Trophoblast cell (in vitro differentiated cells and primary cell): ENCODE measurements at regions not wholly inside any gene's neighbourhood (a gene's known extent, or its start where the extent isn't known, plus 50 kb on each side); places are given as distances from the start of the nearest gene placed in this dataset.

Source experiments
- DNase-seq, 2 donors: peaks; one replicate each; pipeline ENCODE4 v3.0.0-alpha.2; 2016
- H2AFZ ChIP-seq: 2 replicates; pipeline ENCODE4 v1.6.1; 2013; ENCODE audit warnings: low read length, moderate library complexity, mild to moderate bottlenecking; ENCODE audit not compliant: insufficient read depth, poor library complexity
- H2AK5ac ChIP-seq: 2 replicates; pipeline ENCODE4 v1.6.1; 2013; ENCODE audit warnings: mild to moderate bottlenecking, low read length
- H2BK120ac ChIP-seq: 2 replicates; pipeline ENCODE4 v1.6.1; 2013; ENCODE audit warnings: low read length, mild to moderate bottlenecking, moderate library complexity; ENCODE audit not compliant: insufficient read depth, poor library complexity
- H2BK12ac ChIP-seq: 2 replicates; pipeline ENCODE4 v1.6.1; 2013; ENCODE audit warnings: mild to moderate bottlenecking, low read length, moderate library complexity
- H2BK5ac ChIP-seq: 2 replicates; pipeline ENCODE4 v1.6.1; 2013; ENCODE audit warnings: low read length, low read depth, moderate library complexity, mild to moderate bottlenecking; ENCODE audit not compliant: poor library complexity
- H3K14ac ChIP-seq: 2 replicates; pipeline ENCODE4 v1.6.1; 2013; ENCODE audit warnings: mild to moderate bottlenecking, low read length
- H3K18ac ChIP-seq: 2 replicates; pipeline ENCODE4 v1.6.1; 2013; ENCODE audit warnings: mild to moderate bottlenecking, low read length
- H3K23ac ChIP-seq: 2 replicates; pipeline ENCODE4 v1.6.1; 2013; ENCODE audit warnings: low read length
- H3K27ac ChIP-seq: 2 replicates; pipeline ENCODE4 v1.5.1; 2013; ENCODE audit warnings: low read depth, mild to moderate bottlenecking, inconsistent platforms, low read length, moderate library complexity
- H3K27me3 ChIP-seq: 2 replicates; pipeline ENCODE4 v1.6.1; 2013; ENCODE audit warnings: inconsistent platforms, mild to moderate bottlenecking, low read length, moderate library complexity; ENCODE audit not compliant: insufficient read depth
- H3K36me3 ChIP-seq, 2 experiments: 1 replicate in 1 of 2; 2 replicates in 1 of 2; pipeline ENCODE4 v1.6.1; 2013; ENCODE audit warnings: low read length in 2 of 2, mild to moderate bottlenecking in 2 of 2, moderate library complexity in 1 of 2; ENCODE audit not compliant: insufficient read depth in 2 of 2, control insufficient read depth in 1 of 2
- H3K4ac ChIP-seq: 2 replicates; pipeline ENCODE4 v1.6.1; 2013; ENCODE audit warnings: low read depth, mild to moderate bottlenecking, low read length, moderate library complexity
- H3K4me1 ChIP-seq, 2 experiments: 1 replicate in 1 of 2; 2 replicates in 1 of 2; pipeline ENCODE4 v1.6.1; 2013; ENCODE audit warnings: low read length in 2 of 2, mild to moderate bottlenecking in 2 of 2, moderate library complexity in 1 of 2; ENCODE audit not compliant: insufficient read depth in 2 of 2, control insufficient read depth in 1 of 2
- H3K4me2 ChIP-seq: 2 replicates; pipeline ENCODE4 v1.6.1; 2013; ENCODE audit warnings: inconsistent platforms, mild to moderate bottlenecking, low read length, moderate library complexity
- H3K4me3 ChIP-seq: 2 replicates; pipeline ENCODE4 v1.5.1; 2013; ENCODE audit warnings: mild to moderate bottlenecking, low read depth, low read length, inconsistent platforms
- H3K79me1 ChIP-seq: one replicate; pipeline ENCODE4 v1.6.1; 2013; ENCODE audit warnings: low read length
- H3K79me2 ChIP-seq: 2 replicates; pipeline ENCODE4 v1.6.1; 2013; ENCODE audit warnings: low read length, mild to moderate bottlenecking; ENCODE audit not compliant: control insufficient read depth, insufficient read depth, poor library complexity
- H3K9ac ChIP-seq: 2 replicates; pipeline ENCODE4 v1.6.1; 2013; ENCODE audit warnings: mild to moderate bottlenecking, low read length
- H3K9me3 ChIP-seq: 2 replicates; pipeline ENCODE4 v1.6.1; 2013; ENCODE audit warnings: low read depth, mild to moderate bottlenecking, control low read depth, inconsistent platforms, low read length; ENCODE audit not compliant: insufficient read depth
- H4K12ac ChIP-seq: 2 replicates; pipeline ENCODE4 v1.6.1; 2013; ENCODE audit warnings: low read depth, mild to moderate bottlenecking, low read length, moderate library complexity
- H4K8ac ChIP-seq: 2 replicates; pipeline ENCODE4 v1.6.1; 2013; ENCODE audit warnings: low read depth, mild to moderate bottlenecking, low read length, moderate library complexity
- H4K91ac ChIP-seq: one replicate; pipeline ENCODE4 v1.6.1; 2013; ENCODE audit warnings: low read depth, mild to moderate bottlenecking, low read length, moderate library complexity
- WGBS: extraction: QIAGEN DNeasy Blood & Tissue Kit; methylation state at CpG from one replicate; pipeline ENCODE4 v1.1.7; 2013; ENCODE audit warnings: missing lambda C conversion rate; ENCODE audit not compliant: insufficient read length, insufficient coverage; ENCODE audit errors: extremely low coverage; 5-methylcytosine and 5-hydroxymethylcytosine counted together

DNA sequence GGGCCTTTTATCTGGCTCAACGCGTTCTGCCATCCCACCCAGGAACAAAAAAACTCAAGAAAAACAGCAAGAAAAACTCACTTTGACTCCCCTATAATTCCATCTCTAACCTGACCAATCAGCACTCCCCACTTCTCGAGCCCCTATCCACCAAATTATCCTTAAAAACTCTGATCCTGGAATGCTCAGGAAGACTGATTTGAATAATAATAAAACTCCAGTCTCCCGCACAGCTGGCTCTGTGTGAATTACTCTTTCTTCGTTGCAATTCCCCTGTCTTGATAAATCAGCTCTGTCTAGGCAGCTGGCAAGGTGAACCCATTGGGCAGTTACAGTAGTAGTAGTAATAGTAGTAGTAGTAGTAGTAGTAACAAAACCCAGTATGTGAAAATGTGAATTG is 165.7 kb upstream of the CASK start:
- Histone ChIP-seq H3K4ac (no peak overlapping the region), H2BK120ac (no peak overlapping the region), H3K9me3 (no peaks in the 10 kb centered on the region), H3K4me2 (no peak overlapping the region), H4K91ac (no peak overlapping the region), H2BK5ac (no peak overlapping the region), H3K14ac (no peak overlapping the region), H3K27me3 (no peaks in the 10 kb centered on the region), H3K4me3 (no peak overlapping the region), H3K4me1 (peaks cover 0 to 7% of the 10 kb centered on the region in 2 experiments), H3K23ac (no peak overlapping the region), H3K18ac (no peak overlapping the region), H4K8ac (no peak overlapping the region), H3K9ac (no peak overlapping the region), H3K79me2 (no peaks in the 10 kb centered on the region), H2AFZ (no peak overlapping the region), H3K27ac (no peak overlapping the region), H4K12ac (no peak overlapping the region), H2BK12ac (no peak overlapping the region), H2AK5ac (no peak overlapping the region), H3K36me3 (no peaks in the 10 kb centered on the region), H3K79me1 (no peaks in the 10 kb centered on the region)
- DNase-seq = no peak
- no CpG with 5 or more reads among the region's 5 CpGs for WGBS

- Histone ChIP-seq H3K9me3 (no peaks in the 10 kb centered on the region), H3K18ac (no peak overlapping the region), H2AK5ac (no peak overlapping the region), H3K79me2 (no peaks in the 10 kb centered on the region), H2BK5ac (no peak overlapping the region), H4K91ac (no peak overlapping the region), H3K4me3 (no peak overlapping the region), H3K27ac (no peak overlapping the region), H2BK12ac (no peak overlapping the region), H4K8ac (no peak overlapping the region), H3K23ac (no peak overlapping the region), H3K36me3 (no peaks in the 10 kb centered on the region), H2AFZ (no peak overlapping the region), H3K14ac (no peak overlapping the region), H3K4me1 (peaks cover 0 to 7% of the 10 kb centered on the region in 2 experiments), H3K4me2 (no peak overlapping the region), H3K4ac (no peak overlapping the region), H2BK120ac (no peak overlapping the region), H3K9ac (no peak overlapping the region), H4K12ac (no peak overlapping the region), H3K79me1 (no peaks in the 10 kb centered on the region), H3K27me3 (no peaks in the 10 kb centered on the region)
- no peak for DNase-seq
Observed at GRCh38 chrX:42087960-42088359, 164.6 kb upstream of the CASK start.

DNA sequence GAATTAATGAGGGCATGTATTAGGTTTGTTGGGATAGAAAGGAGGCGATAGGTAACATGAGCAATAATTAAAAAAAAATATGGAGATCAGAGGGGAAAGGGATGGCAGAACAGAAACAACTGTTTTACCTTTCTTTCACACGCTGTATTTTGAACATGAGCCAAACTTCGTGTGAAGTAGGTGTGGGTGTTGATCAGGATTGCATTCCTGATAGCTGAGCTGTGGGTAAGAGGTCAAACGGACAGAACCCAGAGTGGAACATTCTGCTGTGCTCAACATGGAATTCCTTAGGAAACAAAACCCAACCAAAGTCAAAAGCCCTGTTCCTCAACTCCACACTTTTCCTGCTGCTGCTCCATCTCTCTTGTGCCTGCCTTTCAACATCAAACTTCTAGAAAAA is 162.5 kb upstream of the CASK start:
- Histone ChIP-seq H3K27ac (no peak overlapping the region), H4K8ac (no peak overlapping the region), H3K9me3 (no peaks in the 10 kb centered on the region), H3K27me3 (no peaks in the 10 kb centered on the region), H3K79me1 (no peaks in the 10 kb centered on the region), H3K4me2 (no peak overlapping the region), H2BK12ac (no peak overlapping the region), H4K12ac (no peak overlapping the region), H2AFZ (no peak overlapping the region), H2BK120ac (no peak overlapping the region), H3K18ac (no peak overlapping the region), H2AK5ac (no peak overlapping the region), H3K23ac (no peak overlapping the region), H2BK5ac (no peak overlapping the region), H3K36me3 (no peaks in the 10 kb centered on the region), H3K4ac (no peak overlapping the region), H3K14ac (no peak overlapping the region), H4K91ac (no peak overlapping the region), H3K4me1 (peaks cover 0 to 7% of the 10 kb centered on the region in 2 experiments), H3K9ac (no peak overlapping the region), H3K4me3 (no peak overlapping the region), H3K79me2 (no peaks in the 10 kb centered on the region)
- no peak for DNase-seq
- no CpG with 5 or more reads among the region's 4 CpGs for WGBS

DNA sequence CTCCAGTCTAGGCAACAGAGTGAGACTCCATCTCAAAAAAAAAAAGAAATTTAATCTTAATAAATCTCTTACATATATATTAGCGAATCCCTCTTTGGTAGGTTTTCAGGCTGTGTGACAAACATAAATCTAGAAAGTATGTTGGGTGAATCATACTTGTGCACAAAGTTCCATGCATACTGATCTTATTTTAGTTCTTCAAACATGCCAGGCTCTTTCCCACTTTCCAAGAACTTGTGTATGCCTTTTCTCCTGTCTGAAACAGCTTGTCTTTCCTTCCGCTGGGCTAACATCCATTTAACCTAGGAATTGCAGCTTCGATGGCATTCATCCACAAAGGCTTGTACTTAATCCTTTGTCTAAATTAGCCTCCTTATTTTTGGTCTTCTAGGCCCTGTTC is 156.6 kb upstream of the CASK start:
- Histone ChIP-seq H2AFZ (no peak overlapping the region), H3K14ac (no peak overlapping the region), H4K12ac (no peak overlapping the region), H3K27ac (no peak overlapping the region), H3K9ac (no peak overlapping the region), H3K27me3 (no peaks in the 10 kb centered on the region), H3K79me2 (no peaks in the 10 kb centered on the region), H4K91ac (no peak overlapping the region), H3K79me1 (no peaks in the 10 kb centered on the region), H3K23ac (no peak overlapping the region), H2BK120ac (no peak overlapping the region), H4K8ac (no peak overlapping the region), H3K4me3 (no peak overlapping the region), H3K4ac (no peak overlapping the region), H3K4me2 (no peak overlapping the region), H2AK5ac (no peak overlapping the region), H2BK12ac (no peak overlapping the region), H3K18ac (no peak overlapping the region), H3K36me3 (no peaks in the 10 kb centered on the region), H3K4me1 (no peaks in the 10 kb centered on the region), H2BK5ac (no peak overlapping the region), H3K9me3 (no peaks in the 10 kb centered on the region)
- DNase-seq = peak in 1 of 2 donors; percentile 43
- WGBS = no CpG with 5 or more reads among the region's 3 CpGs
